GM19240 (cell line): ENCODE measurements at regions not wholly inside any gene's neighbourhood (a gene's known extent, or its start where the extent isn't known, plus 50 kb on each side); places are given as distances from the start of the nearest gene placed in this dataset.

Source experiments
- DNase-seq: peaks from one replicate; pipeline ENCODE4 v3.0.0; 2011; ENCODE audit warnings: low spot score; ENCODE audit not compliant: insufficient read length

- no peak for DNase-seq
Observed at GRCh38 chr12:115094163-115094816, 410.3 kb upstream of the TBX3 start.

GRCh38 chr12:115093261-115093660, 409.3 kb upstream of the TBX3 start:
- DNase-seq, result no peak

GRCh38 chr12:115090783-115091182, 406.8 kb upstream of the TBX3 start:
- DNase-seq, result no peak

- DNase-seq, result no peak
Observed at GRCh38 chr12:115088995-115089841, 405.2 kb upstream of the TBX3 start.

- no peak for DNase-seq
Observed at GRCh38 chr12:115088328-115088994, 404.5 kb upstream of the TBX3 start.

- DNase-seq, result no peak
Observed at GRCh38 chr12:115085594-115085993, 401.6 kb upstream of the TBX3 start.

GRCh38 chr12:115079760-115080159, 395.8 kb upstream of the TBX3 start:
- no peak for DNase-seq

GRCh38 chr12:115078990-115079389, 395.0 kb upstream of the TBX3 start:
- DNase-seq, result no peak

GRCh38 chr12:115078334-115078733, 394.4 kb upstream of the TBX3 start:
- no peak for DNase-seq

GRCh38 chr12:115075552-115076170, 391.7 kb upstream of the TBX3 start:
- no peak for DNase-seq

GRCh38 chr12:115074617-115075016, 390.6 kb upstream of the TBX3 start:
- DNase-seq, result no peak

- DNase-seq, result no peak
Observed at GRCh38 chr12:115072712-115073111, 388.7 kb upstream of the TBX3 start.

- DNase-seq, result no peak
Observed at GRCh38 chr12:115070313-115070712, 386.3 kb upstream of the TBX3 start.

GRCh38 chr12:115064296-115064695, 380.3 kb upstream of the TBX3 start:
- DNase-seq, result no peak

GRCh38 chr12:115062741-115063140, 378.8 kb upstream of the TBX3 start:
- no peak for DNase-seq

GRCh38 chr12:115060477-115061168, 376.6 kb upstream of the TBX3 start:
- DNase-seq, result no peak

- no peak for DNase-seq
Observed at GRCh38 chr12:115057445-115057844, 373.5 kb upstream of the TBX3 start.

GRCh38 chr12:115051378-115051777, 367.4 kb upstream of the TBX3 start:
- DNase-seq, result no peak

GRCh38 chr12:115049614-115050013, 365.6 kb upstream of the TBX3 start:
- DNase-seq, result no peak

- DNase-seq, result no peak
Observed at GRCh38 chr12:115046805-115047204, 362.8 kb upstream of the TBX3 start.

GRCh38 chr12:115044073-115044472, 360.1 kb upstream of the TBX3 start:
- no peak for DNase-seq
